Heart left ventricle (tissue), 16 donors: ENCODE measurements at regions not wholly inside any gene's neighbourhood (a gene's known extent, or its start where the extent isn't known, plus 50 kb on each side); places are given as distances from the start of the nearest gene placed in this dataset.

Source experiments
- ATAC-seq, 4 donors: fragments of 200-7000 bp; cut with Tn5 transposase; one replicate each; pipeline ENCODE4 v1.9.1; 2020 to 2022; ENCODE audit warnings: moderate library complexity in 4 of 4, mild to moderate bottlenecking in 3 of 4, moderate number of reproducible peaks in 1 of 4
- DNase-seq, 5 donors: peaks; one replicate each; pipeline ENCODE4 v3.0.0-alpha.2; 2020
- H3K27ac ChIP-seq, 12 donors: fragments of 200-600 bp; sonication (generic) in 4 of 12; one replicate each; pipeline versions ENCODE4 v1.5.0 to v1.8.0; 2016 to 2022; ENCODE audit warnings: mild to moderate bottlenecking in 2 of 12
- H3K27me3 ChIP-seq, 9 donors: fragments of 200-600 bp; sonication (generic) in 2 of 9; one replicate each; pipeline versions ENCODE4 v1.5.1 to v1.8.0; 2016 to 2022; ENCODE audit warnings: mild to moderate bottlenecking in 3 of 9
- H3K36me3 ChIP-seq, 9 donors: fragments of 200-600 bp; sonication (generic) in 2 of 9; one replicate each; pipeline versions ENCODE4 v1.5.0 to v1.8.0; 2018 to 2022; ENCODE audit warnings: mild to moderate bottlenecking in 2 of 9
- H3K4me1 ChIP-seq, 12 donors: fragments of 200-600 bp; sonication (generic) in 4 of 12; one replicate each; pipeline versions ENCODE4 v1.5.0 to v1.8.0; 2016 to 2022; ENCODE audit warnings: mild to moderate bottlenecking in 3 of 12
- H3K4me3 ChIP-seq, 12 donors: fragments of 200-600 bp; sonication (generic) in 4 of 12; one replicate each; pipeline versions ENCODE4 v1.5.0 to v1.8.0; 2017 to 2022; ENCODE audit warnings: mild to moderate bottlenecking in 9 of 12, moderate library complexity in 4 of 12
- H3K9me3 ChIP-seq, 12 donors: fragments of 200-600 bp; sonication (generic) in 4 of 12; one replicate each; pipeline versions ENCODE4 v1.5.0 to v1.8.0; 2016 to 2022; ENCODE audit warnings: mild to moderate bottlenecking in 1 of 12
- POLR2A ChIP-seq, 2 donors: fragments of 450-650 bp; IDR thresholded peaks; one replicate each; pipeline ENCODE4 v1.6.1; 2017; ENCODE audit warnings: antibody characterized with exemption in 2 of 2, mild to moderate bottlenecking in 2 of 2, moderate library complexity in 2 of 2
- WGBS, 4 donors: extraction: QIAGEN DNeasy Blood & Tissue Kit in 2 of 4; methylation state at CpG; one replicate each; pipeline versions ENCODE4 v1.1.5 to v1.1.7; 2013 to 2018; 5-methylcytosine and 5-hydroxymethylcytosine counted together
- intact Hi-C, 10 donors: fragments of 100-400 bp; cut with DNase I; formaldehyde crosslinking; loops; one replicate each; pipeline versions ENCODE4 v1.11.1 to v1.14.2; 2022
- TF ChIP-seq, protein P1 (sequence below), 12 donors: fragments of 200-600 bp; sonication (generic) in 4 of 12; IDR thresholded peaks; one replicate each; pipeline versions ENCODE4 v1.5.0 to v1.8.0; 2018 to 2022; ENCODE audit warnings: antibody characterized with exemption in 12 of 12, mild to moderate bottlenecking in 5 of 12
- donor health status: ischemic (EF 13 %, LVEDD 7.1; RV severe dilation, severe dysfunction).
- donor health status: healthy with polysubstance abuse.
- donor health status: DM: no; HTN: yes; CAD: no.
- donor health status: DM: no; HTN: no; CAD: no.
- donor health status: ischemic (EF 25% LVEDD 6.9; RV normal size, moderate dysfunction).
- donor health status: ischemic (EF 25% LVEDD 5.7; RV mildly dilated, moderate dysfunction).
- donor health status: healthy.
- donor health status: DM: yes; HTN: yes; CAD: no.
- donor health status: ischemic (EF 35%, LVEDD 5.7; RV mildly dilated, moderate dysfunction).
- donor health status: nonischemic (EF 11% LVEDD 7.7; RV severe dilation, severe dysfunction).
- donor health status: DM: yes; HTN: yes; CAD: no.
- donor health status: PGD.
- donor health status: ischemic (EF 29% LVEDD 5.4; RV normal size, mild dysfunction).
- donor health status: nonischemic (EF 23%, LVEDD 6.1; RV moderate dilation, normal function).

DNA sequence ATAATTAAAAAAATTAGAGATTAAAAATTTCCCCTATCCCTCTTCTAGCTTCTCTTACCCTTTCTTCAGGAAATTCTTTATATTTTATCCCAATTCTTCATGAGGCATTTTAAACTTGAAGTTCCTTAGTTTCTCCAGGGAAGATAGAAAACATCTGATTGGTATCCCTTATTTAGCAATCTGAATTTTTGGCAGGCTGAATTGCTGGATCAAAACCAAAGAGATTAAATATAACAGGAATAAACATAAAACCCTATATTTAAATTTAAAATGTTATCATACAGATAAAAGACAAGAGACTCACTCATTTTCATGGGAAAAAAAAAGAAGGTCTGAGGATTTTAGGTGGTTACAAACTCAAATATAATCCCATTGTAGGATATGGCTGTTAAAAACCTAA lies 204.2 kb downstream of the CHRM3 start:
- DNase-seq (no peak), ATAC-seq (no peak)
- Histone ChIP-seq H3K9me3 (no peaks in the 10 kb centered on the region), H3K4me3 (no peak overlapping the region), H3K36me3 (no peaks in the 10 kb centered on the region), H3K27me3 (no peaks in the 10 kb centered on the region), H3K27ac (no peak overlapping the region), H3K4me1 (peaks cover 0 to 5% (median 0%) of the 10 kb centered on the region in 12 donors)
- intact Hi-C loops = no loop called here
- no peak for TF ChIP-seq POLR2A (IDR thresholded peaks at IDR 0.05)
- TF ChIP-seq, protein P1, sequence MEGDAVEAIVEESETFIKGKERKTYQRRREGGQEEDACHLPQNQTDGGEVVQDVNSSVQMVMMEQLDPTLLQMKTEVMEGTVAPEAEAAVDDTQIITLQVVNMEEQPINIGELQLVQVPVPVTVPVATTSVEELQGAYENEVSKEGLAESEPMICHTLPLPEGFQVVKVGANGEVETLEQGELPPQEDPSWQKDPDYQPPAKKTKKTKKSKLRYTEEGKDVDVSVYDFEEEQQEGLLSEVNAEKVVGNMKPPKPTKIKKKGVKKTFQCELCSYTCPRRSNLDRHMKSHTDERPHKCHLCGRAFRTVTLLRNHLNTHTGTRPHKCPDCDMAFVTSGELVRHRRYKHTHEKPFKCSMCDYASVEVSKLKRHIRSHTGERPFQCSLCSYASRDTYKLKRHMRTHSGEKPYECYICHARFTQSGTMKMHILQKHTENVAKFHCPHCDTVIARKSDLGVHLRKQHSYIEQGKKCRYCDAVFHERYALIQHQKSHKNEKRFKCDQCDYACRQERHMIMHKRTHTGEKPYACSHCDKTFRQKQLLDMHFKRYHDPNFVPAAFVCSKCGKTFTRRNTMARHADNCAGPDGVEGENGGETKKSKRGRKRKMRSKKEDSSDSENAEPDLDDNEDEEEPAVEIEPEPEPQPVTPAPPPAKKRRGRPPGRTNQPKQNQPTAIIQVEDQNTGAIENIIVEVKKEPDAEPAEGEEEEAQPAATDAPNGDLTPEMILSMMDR (IDR thresholded peaks at IDR 0.05) = no peak

GRCh38 chr1:239593527-239593926 lies 207.2 kb downstream of the CHRM3 start:
- TF ChIP-seq POLR2A (IDR thresholded peaks at IDR 0.05) = no peak
- TF ChIP-seq, protein P1 (IDR thresholded peaks at IDR 0.05) = no peak
- no peaks in the 10 kb centered on the region for H3K27me3 ChIP-seq
- 88 to 92% (median 91%) methylated on average over 4 of the region's 4 CpGs for WGBS, 4 donors
- intact Hi-C loops = no loop called here
- peaks cover 0 to 5% (median 0%) of the 10 kb centered on the region in 12 donors for H3K4me1 ChIP-seq
- H3K27ac ChIP-seq = no peak overlapping the region
- no peaks in the 10 kb centered on the region for H3K36me3 ChIP-seq
- DNase-seq = no peak
- H3K9me3 ChIP-seq = no peaks in the 10 kb centered on the region
- no peak overlapping the region for H3K4me3 ChIP-seq
- ATAC-seq = no peak

DNA sequence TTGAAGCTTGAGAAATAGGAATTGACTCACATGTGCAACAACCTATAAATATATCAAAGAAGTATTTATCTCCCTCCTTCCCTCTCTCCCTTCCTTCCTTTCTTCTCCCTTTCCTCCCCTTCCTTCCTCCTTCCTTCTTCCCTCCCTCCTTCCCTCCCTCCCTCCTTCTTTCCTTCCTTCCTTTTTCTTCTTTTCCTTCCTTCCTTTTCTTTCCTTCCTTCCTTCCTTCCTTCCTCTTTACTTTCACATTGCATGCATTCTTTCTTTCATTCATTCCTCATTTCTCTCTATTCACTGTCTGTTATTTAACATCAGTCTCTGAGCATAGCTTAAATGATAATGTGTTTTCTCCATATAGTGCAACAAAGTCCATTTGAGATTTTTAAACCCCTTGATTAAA lies 214.2 kb downstream of the CHRM3 start:
- H3K4me3 ChIP-seq = no peak overlapping the region
- no peak for ATAC-seq
- no peak overlapping the region for H3K27ac ChIP-seq
- H3K36me3 ChIP-seq = no peaks in the 10 kb centered on the region
- peaks cover 0 to 6% (median 0%) of the 10 kb centered on the region in 12 donors for H3K9me3 ChIP-seq
- no peak for DNase-seq
- H3K4me1 ChIP-seq = no peaks in the 10 kb centered on the region
- H3K27me3 ChIP-seq = no peaks in the 10 kb centered on the region
- intact Hi-C loops = no loop called here
- no peak for TF ChIP-seq POLR2A (IDR thresholded peaks at IDR 0.05)
- TF ChIP-seq, protein P1 (IDR thresholded peaks at IDR 0.05) = no peak

- ATAC-seq (no peak), DNase-seq (no peak)
- no peaks in the 10 kb centered on the region for H3K27me3 ChIP-seq
- H3K4me3 ChIP-seq = no peak overlapping the region
- TF ChIP-seq, protein P1 (IDR thresholded peaks at IDR 0.05) = no peak
- no peak for TF ChIP-seq POLR2A (IDR thresholded peaks at IDR 0.05)
- intact Hi-C loops = no loop called here
- peaks cover 0 to 6% (median 0%) of the 10 kb centered on the region in 12 donors for H3K9me3 ChIP-seq
- H3K4me1 ChIP-seq = no peaks in the 10 kb centered on the region
- H3K27ac ChIP-seq = no peak overlapping the region
- H3K36me3 ChIP-seq = no peaks in the 10 kb centered on the region
These were observed 214.7 kb downstream of the CHRM3 start for GRCh38 chr1:239601108-239601507.
